Activated naive CD8-positive, alpha-beta T cell treated with anti-CD3 and anti-CD28 coated beads, Interleukin-2, amount 10 ng/mL, durations not matched to agents 7 days and 5 days (primary cell): ENCODE measurements at regions not wholly inside any gene's neighbourhood (a gene's known extent, or its start where the extent isn't known, plus 50 kb on each side); places are given as distances from the start of the nearest gene placed in this dataset.

Experiments
- ATAC-seq: fragments of 150-1000 bp; cut with Tn5 transposase; one replicate; pipeline ENCODE4 v1.10.0; 2021; ENCODE audit warnings: low read depth, moderate library complexity
- POLR2A ChIA-PET: fragments of 350-600 bp; sonication (Branson Sonifier 250); formaldehyde crosslinking; loops from one replicate; lab custom pipeline; 2021; ENCODE audit warnings: antibody characterized with exemption; lab: Charles Lee
- DNase-seq: peaks from one replicate; pipeline ENCODE4 v3.0.0; 2021
- H3K27ac Mint-ChIP-seq: one replicate; pipeline ENCODE4 v1.8.0; 2022; ENCODE audit warnings: mild to moderate bottlenecking, mixed read lengths
- H3K27me3 Mint-ChIP-seq: one replicate; pipeline ENCODE4 v1.8.0; 2022; ENCODE audit warnings: mild to moderate bottlenecking, moderate library complexity, mixed read lengths
- H3K36me3 Mint-ChIP-seq: one replicate; pipeline ENCODE4 v1.8.0; 2021; ENCODE audit warnings: mild to moderate bottlenecking, mixed read lengths
- H3K4me1 Mint-ChIP-seq: one replicate; pipeline ENCODE4 v1.8.0; 2021; ENCODE audit warnings: mixed read lengths
- H3K4me3 Mint-ChIP-seq: one replicate; pipeline ENCODE4 v1.8.0; 2022; ENCODE audit warnings: mild to moderate bottlenecking, moderate library complexity, mixed read lengths
- H3K9me3 Mint-ChIP-seq: one replicate; pipeline ENCODE4 v1.8.0; 2021; ENCODE audit warnings: mixed read lengths

DNA sequence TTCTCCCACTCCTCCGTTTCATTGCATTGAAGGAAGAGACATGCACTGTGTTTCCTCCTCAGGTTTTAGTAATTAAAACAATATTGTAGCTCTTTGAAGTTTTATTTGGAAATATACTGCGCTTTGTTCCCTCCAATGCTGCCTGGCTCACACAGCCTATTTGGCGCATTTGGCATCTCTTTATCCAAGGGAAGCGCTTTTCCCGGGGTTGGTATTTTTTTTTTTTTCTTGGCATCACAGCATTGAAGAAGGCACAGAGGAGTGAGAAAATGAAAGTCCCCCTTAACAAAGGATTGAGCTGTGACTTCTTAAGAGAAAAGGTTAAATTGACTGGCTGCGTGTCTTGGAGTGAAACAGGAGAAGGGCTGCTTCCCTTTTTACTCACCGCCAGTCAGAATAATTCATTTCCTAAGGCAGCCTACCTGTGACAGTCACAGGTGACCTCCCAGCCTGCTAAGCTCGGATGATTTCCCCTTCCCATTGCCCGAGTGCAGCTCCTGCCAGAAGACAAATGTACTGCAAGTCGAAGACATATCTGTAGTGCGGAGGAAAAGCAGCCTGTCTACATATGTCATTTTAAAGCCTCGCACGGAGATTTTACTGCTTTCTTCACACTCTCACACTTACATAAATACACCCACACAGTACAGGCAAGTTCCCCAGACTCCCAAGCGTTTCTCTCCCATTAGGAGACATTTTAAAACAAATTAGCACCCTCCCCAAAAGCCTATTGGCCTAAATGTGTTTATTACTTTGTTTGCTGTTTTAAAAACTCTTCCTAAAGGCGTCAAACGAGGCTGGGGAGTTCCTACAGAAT, 665.5 kb upstream of the ZNF608 start:
- Mint-ChIP-seq H3K36me3 (no peaks in the 10 kb centered on the region), H3K4me1 (no peaks in the 10 kb centered on the region), H3K9me3 (no peaks in the 10 kb centered on the region), H3K27me3 (no peaks in the 10 kb centered on the region), H3K27ac (no peak overlapping the region), H3K4me3 (no peak overlapping the region)
- DNase-seq (no peak), ATAC-seq (no peak)
- POLR2A ChIA-PET: no interaction called here

DNA sequence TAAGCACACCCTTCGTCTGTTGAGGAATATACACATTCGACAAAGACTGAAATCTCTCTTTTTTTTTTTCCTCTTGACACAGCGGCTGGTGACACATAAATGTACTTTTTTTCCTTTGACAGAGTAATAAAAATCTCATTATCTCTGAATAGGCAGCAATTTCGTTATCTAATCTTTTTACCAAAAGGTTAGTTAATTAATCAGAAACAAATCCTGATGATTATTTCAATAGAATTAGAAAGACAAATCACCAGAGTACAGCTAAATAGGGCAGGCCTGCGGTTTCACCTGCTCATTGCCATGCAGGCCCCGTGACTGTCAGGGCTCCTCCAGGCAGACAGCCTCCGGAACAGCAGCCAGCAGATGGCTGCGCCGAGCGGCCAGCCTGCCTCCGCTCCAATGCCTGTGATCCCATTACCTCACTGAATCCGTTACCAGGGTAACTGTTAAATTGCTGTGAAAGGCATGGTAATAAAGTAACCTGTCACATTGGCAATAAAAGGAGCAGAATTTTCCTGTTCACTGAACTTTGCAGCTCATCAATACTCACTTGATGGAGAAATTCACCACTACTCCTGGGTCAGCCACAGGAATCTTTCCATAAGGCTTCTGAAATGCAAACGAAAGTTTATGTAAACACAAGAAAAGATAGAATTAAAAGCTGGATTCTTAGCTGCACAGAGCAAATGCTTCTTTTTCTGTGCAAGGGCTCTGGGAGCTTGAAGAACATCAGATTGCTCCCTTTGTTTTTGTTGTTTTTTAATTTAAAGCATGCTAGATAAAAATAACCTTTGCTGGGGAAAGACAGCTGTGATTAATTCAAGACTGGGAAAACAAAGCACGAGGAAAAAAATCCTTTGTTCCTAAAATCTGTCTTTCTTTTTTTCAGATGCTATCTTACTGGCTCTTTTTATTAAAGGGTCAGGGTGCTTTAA, 666.4 kb upstream of the ZNF608 start:
- Mint-ChIP-seq H3K27ac (no peak overlapping the region), H3K4me3 (no peak overlapping the region), H3K27me3 (no peaks in the 10 kb centered on the region), H3K36me3 (no peaks in the 10 kb centered on the region), H3K9me3 (no peaks in the 10 kb centered on the region), H3K4me1 (no peaks in the 10 kb centered on the region)
- ATAC-seq: no peak
- POLR2A ChIA-PET: no interaction called here
- DNase-seq: no peak

DNA sequence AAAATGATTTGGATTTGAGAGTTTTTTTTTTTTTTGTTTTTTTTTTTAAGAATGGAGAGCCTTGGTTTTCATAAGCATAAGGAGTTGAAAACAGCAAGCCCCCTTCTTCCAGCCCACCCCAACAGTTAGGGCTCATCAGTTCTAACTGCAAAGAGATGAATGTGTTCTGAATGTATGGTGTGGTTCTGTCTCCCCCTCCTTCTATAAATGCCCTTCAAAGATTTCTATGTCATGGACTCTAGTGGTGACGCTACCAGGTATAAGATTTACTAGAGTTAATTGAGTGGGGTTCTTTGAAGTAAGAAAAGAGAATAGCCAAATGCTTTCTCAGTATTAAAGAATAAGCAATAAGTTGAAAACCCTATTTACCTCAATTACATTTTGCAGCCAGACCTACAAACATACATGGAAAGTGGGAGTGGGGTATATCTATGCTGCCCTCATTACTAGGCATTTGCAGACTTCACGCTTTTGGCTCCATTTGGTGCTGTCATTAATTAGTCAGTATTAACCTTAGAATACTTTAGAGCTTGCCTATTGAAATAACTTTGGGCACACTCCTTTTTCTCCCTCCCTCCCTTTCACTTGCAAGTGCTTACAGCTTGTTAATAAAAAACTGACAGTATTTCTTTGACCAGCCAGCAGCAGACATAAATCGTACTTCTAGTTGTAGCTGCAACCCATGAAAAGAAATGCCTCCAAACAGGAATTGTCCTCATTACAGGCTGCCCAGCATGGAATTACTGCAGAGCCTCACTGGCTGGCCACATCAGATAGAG, 667.2 kb upstream of the ZNF608 start:
- H3K9me3 Mint-ChIP-seq: no peaks in the 10 kb centered on the region
- POLR2A ChIA-PET: no interaction called here
- no peak overlapping the region for H3K27ac Mint-ChIP-seq
- H3K27me3 Mint-ChIP-seq: no peaks in the 10 kb centered on the region
- no peaks in the 10 kb centered on the region for H3K36me3 Mint-ChIP-seq
- H3K4me1 Mint-ChIP-seq: no peaks in the 10 kb centered on the region
- no peak overlapping the region for H3K4me3 Mint-ChIP-seq
- no peak for DNase-seq
- no peak for ATAC-seq

DNA sequence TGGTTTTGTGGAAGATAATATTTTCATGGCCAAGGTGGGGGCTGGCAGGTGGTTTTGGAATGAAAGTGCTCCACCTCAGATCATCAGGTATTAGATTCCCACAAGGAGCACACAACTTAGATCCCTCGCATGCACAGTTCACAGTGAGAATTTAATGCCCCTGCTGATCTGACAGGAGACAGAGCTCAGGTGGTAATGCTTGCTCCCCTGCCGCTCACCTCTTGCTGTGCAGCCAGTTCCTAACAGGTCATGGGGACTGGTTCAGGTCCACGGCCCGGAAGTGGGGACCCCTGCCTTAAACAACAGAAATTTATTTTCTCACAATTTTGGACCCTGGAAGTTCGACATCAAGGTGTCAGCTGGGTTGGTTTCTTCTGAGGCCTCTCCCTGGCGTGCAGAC, 668.7 kb upstream of the ZNF608 start:
- Mint-ChIP-seq H3K9me3 (no peaks in the 10 kb centered on the region), H3K36me3 (no peaks in the 10 kb centered on the region), H3K4me1 (no peaks in the 10 kb centered on the region), H3K27me3 (no peaks in the 10 kb centered on the region), H3K27ac (no peak overlapping the region), H3K4me3 (no peak overlapping the region)
- no peak for DNase-seq
- POLR2A ChIA-PET: no interaction called here
- no peak for ATAC-seq

DNA sequence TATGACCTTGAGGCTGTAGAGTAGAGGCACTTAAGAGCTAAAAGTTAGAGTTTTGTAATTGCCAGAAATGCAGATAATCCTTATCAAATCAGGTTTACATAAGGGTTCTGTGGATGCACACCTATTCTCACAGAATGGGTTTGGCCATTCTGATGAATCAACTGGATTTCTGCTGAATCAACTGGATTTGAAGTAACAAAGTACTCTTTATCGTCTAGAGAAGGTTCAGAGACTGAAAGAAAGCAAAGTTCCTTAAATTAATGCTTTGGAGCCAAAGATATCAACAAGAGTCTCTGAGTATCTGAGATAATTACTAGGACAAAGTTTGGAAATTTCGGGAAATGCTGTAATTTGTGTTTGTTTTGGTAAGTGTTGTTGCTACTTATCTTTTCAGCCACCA, 669.6 kb upstream of the ZNF608 start:
- H3K27ac Mint-ChIP-seq: no peak overlapping the region
- POLR2A ChIA-PET: no interaction called here
- no peak overlapping the region for H3K4me3 Mint-ChIP-seq
- H3K27me3 Mint-ChIP-seq: no peaks in the 10 kb centered on the region
- H3K36me3 Mint-ChIP-seq: no peaks in the 10 kb centered on the region
- DNase-seq (no peak), ATAC-seq (no peak)
- no peaks in the 10 kb centered on the region for H3K9me3 Mint-ChIP-seq
- no peaks in the 10 kb centered on the region for H3K4me1 Mint-ChIP-seq

DNA sequence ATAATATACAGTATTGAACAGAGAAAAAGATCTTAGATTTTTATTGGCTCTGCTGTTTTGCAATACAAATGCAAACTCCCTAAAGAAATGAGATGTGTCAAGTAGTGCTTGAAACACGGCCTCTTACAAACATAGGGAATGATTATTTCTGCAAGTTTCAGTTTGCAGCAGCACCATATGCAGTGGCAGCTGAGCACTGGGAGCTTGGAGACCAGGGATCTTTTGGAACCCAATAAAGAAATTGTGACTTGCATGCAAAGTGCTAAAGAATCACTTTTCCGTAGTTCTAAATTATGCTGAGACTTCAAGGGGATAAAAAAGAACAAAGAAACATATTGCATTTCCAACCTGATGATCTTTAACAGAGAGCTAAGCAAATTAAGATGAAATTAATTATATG, 674.6 kb upstream of the ZNF608 start:
- H3K4me3 Mint-ChIP-seq: no peak overlapping the region
- POLR2A ChIA-PET: no interaction called here
- H3K27me3 Mint-ChIP-seq: no peaks in the 10 kb centered on the region
- no peaks in the 10 kb centered on the region for H3K4me1 Mint-ChIP-seq
- H3K27ac Mint-ChIP-seq: no peak overlapping the region
- no peaks in the 10 kb centered on the region for H3K36me3 Mint-ChIP-seq
- DNase-seq: no peak
- no peaks in the 10 kb centered on the region for H3K9me3 Mint-ChIP-seq
- no peak for ATAC-seq

DNA sequence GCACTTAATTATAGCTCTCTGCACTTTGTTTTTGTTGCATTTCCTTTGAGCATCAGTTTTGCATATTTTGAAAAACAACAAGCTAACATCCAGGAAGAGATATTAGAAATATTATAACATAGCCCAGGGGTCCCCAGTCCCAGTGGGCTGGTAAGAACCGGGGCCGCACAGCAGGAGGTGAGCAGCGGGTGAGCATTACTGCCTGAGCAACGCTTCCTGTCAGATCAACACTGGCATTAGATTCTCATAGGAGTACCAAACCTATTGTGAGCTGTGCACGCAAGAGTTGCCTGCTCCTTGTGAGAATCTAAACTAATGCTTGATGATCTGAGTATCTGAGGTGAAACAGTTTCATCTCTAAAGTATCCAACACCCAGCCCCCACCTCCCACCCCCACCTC, 675.9 kb upstream of the ZNF608 start:
- no peaks in the 10 kb centered on the region for H3K9me3 Mint-ChIP-seq
- no peaks in the 10 kb centered on the region for H3K27me3 Mint-ChIP-seq
- no peaks in the 10 kb centered on the region for H3K36me3 Mint-ChIP-seq
- H3K4me1 Mint-ChIP-seq: no peaks in the 10 kb centered on the region
- H3K4me3 Mint-ChIP-seq: no peak overlapping the region
- ATAC-seq: no peak
- POLR2A ChIA-PET: no interaction called here
- DNase-seq: no peak
- no peak overlapping the region for H3K27ac Mint-ChIP-seq

DNA sequence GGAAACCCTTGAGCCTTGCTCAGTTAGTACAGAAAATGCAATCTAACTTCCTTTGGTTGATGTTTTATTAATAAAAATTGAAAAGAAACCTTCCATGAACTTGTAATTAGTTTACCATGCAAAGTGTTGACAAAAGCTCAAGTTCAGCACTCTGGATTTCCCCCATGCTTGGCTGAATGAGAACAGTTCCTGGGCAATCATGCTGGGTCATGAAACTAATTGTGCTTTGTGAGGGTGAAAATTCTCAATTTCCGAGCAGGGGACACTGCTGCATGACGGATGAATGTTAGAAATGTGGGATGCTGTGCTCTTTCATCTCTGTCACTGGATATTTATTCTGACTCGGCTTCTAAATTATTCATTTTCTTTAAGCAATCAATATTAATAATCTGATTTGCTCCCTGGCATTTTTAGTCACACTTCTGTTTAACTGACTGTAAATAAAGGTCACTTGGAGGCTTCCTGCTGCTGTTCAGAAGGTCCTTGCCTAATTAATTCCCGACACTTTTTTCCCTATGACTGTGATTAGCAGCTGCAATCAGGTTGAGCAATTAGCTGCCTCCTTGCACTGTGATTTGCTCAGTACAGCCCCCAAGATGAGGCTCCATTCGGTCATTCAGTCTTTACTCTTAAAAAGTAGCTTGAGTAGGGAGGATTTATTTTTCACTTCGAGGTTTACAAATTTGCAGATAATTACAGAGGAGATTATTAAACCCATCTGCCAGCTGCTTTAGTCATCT, 678.1 kb upstream of the ZNF608 start:
- H3K36me3 Mint-ChIP-seq: no peaks in the 10 kb centered on the region
- ATAC-seq (no peak), DNase-seq (no peak)
- H3K4me1 Mint-ChIP-seq: no peaks in the 10 kb centered on the region
- H3K27me3 Mint-ChIP-seq: no peaks in the 10 kb centered on the region
- H3K27ac Mint-ChIP-seq: no peak overlapping the region
- POLR2A ChIA-PET: no interaction called here
- no peak overlapping the region for H3K4me3 Mint-ChIP-seq
- H3K9me3 Mint-ChIP-seq: peaks cover 2% of the 10 kb centered on the region

DNA sequence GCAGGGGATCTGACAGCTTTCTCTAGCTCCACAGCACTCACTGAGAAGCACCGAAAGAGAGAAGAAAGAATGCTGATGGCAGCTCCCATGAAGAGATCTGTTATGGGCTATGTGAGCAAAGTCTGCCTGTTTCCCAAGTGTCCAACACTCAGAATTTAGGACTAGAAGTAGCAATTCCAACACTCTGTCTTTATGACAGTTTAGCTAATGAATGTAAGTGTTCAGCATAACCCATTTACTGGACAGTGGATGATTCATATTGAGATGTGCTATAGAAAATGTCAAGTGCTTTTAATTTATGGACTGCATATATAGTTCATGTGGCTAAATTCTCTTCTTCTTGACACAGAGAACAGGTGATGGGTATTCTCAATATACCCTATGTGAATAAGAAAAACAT, 683.1 kb upstream of the ZNF608 start:
- no peak overlapping the region for H3K27ac Mint-ChIP-seq
- no peaks in the 10 kb centered on the region for H3K36me3 Mint-ChIP-seq
- POLR2A ChIA-PET: no interaction called here
- no peak overlapping the region for H3K4me3 Mint-ChIP-seq
- H3K4me1 Mint-ChIP-seq: no peaks in the 10 kb centered on the region
- H3K27me3 Mint-ChIP-seq: no peaks in the 10 kb centered on the region
- H3K9me3 Mint-ChIP-seq: peaks cover 6% of the 10 kb centered on the region
- ATAC-seq (no peak), DNase-seq (no peak)

DNA sequence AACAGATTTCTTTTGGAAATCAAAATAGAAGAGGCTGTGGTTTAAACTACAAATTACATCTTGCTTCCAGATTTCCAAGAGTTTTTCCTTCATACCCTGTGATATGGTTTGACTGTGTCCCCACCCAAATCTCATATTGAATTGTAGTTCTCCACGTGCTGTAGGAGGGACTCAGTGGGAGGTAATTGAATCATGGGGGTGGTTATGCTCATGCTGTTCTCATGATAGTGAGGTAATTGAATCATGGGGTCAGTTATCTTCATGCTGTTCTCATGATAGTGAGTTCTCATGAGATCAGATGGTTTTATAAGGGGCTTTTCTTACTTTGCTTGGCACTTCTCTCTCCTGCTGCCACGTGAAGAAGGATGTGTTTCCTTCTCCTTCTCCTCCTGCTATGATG, 687.0 kb upstream of the ZNF608 start:
- DNase-seq (no peak), ATAC-seq (no peak)
- POLR2A ChIA-PET: no interaction called here
- no peaks in the 10 kb centered on the region for H3K36me3 Mint-ChIP-seq
- H3K27me3 Mint-ChIP-seq: no peaks in the 10 kb centered on the region
- no peak overlapping the region for H3K27ac Mint-ChIP-seq
- H3K9me3 Mint-ChIP-seq: peaks cover 6% of the 10 kb centered on the region
- no peak overlapping the region for H3K4me3 Mint-ChIP-seq
- H3K4me1 Mint-ChIP-seq: no peaks in the 10 kb centered on the region

DNA sequence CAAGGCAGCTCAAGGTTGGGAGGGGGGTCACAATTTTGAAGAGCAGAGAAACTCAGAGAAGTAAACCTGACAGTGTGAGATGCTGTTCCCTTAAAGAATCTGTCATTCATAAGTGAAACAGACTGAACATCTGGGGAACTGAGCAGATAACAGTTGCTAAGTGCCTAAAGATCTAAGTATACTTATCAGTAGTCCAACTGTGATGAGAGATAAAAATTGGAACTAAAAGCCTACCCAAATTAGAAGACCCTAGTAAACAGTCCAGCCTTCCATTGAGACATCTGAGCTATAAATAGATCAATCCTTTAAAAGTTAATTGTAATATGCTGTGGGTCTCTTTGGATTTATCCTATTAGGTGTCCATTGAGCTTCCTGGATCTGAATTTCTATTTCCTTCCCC, 692.8 kb upstream of the ZNF608 start:
- H3K27ac Mint-ChIP-seq: no peak overlapping the region
- H3K9me3 Mint-ChIP-seq: peaks cover 8% of the 10 kb centered on the region
- H3K4me3 Mint-ChIP-seq: no peak overlapping the region
- no peaks in the 10 kb centered on the region for H3K27me3 Mint-ChIP-seq
- no peaks in the 10 kb centered on the region for H3K4me1 Mint-ChIP-seq
- ATAC-seq: no peak
- no peak for DNase-seq
- POLR2A ChIA-PET: no interaction called here
- H3K36me3 Mint-ChIP-seq: no peaks in the 10 kb centered on the region

DNA sequence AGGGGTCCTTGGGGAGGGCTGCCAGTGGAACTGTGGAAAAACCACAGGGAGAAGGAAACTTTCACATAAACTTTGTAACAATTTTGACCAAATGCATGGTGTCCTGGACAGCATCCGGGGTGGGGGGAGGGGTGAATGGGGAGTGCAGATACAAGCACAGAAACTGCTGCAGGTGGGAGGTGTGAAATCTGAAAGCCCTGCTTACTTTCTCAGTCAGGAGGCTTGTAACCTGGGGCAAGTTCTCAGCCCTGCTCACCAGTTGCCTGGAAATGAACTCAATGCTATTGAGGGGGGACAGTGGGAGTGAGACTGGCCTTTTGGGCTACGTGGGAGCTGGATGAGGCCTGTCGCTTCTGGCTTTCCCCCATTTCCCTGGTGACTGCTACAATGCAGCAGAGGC, 694.5 kb upstream of the ZNF608 start:
- Mint-ChIP-seq H3K27ac (no peak overlapping the region), H3K4me3 (no peak overlapping the region), H3K9me3 (peaks cover 12% of the 10 kb centered on the region), H3K27me3 (no peaks in the 10 kb centered on the region), H3K4me1 (no peaks in the 10 kb centered on the region), H3K36me3 (no peaks in the 10 kb centered on the region)
- DNase-seq (no peak), ATAC-seq (no peak)
- POLR2A ChIA-PET: no interaction called here

DNA sequence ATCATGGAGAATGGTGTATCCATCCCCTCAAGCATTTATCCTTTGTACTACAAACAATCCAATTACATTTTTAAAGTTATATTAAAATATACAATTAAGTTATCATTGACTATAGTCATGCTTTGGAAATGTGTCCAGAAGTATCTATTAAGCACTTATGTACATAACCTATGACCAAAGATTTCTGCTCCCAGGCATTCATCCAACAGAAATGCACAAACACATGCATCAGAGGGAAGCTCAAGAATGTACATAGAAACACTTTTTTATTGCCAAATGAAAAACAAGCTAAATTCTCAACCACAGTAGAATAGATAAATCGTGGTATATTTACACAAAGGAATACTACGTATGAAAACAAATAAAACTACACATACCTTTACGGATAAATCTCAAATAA, 700.5 kb upstream of the ZNF608 start:
- POLR2A ChIA-PET: no interaction called here
- Mint-ChIP-seq H3K4me1 (no peaks in the 10 kb centered on the region), H3K27me3 (no peaks in the 10 kb centered on the region), H3K4me3 (no peak overlapping the region), H3K27ac (no peak overlapping the region), H3K36me3 (no peaks in the 10 kb centered on the region), H3K9me3 (peaks cover 12% of the 10 kb centered on the region)
- no peak for ATAC-seq
- no peak for DNase-seq
